Neural progenitor cell (in vitro differentiated cells): ENCODE measurements at regions not wholly inside any gene's neighbourhood (a gene's known extent, or its start where the extent isn't known, plus 50 kb on each side); places are given as distances from the start of the nearest gene placed in this dataset.

ENCODE experiments used
- EZH2 ChIP-seq: fragments of 200-600 bp; sonication (generic); IDR thresholded peaks from 2 replicates; pipeline ENCODE4 v1.6.1; 2017; ENCODE audit warnings: antibody characterized with exemption, mild to moderate bottlenecking, moderate library complexity
- TF ChIP-seq, protein P1 (sequence below): fragments of 200-600 bp; sonication (generic); IDR thresholded peaks from 2 replicates; pipeline ENCODE4 v1.5.1; 2017; ENCODE audit warnings: antibody characterized with exemption, mild to moderate bottlenecking

DNA sequence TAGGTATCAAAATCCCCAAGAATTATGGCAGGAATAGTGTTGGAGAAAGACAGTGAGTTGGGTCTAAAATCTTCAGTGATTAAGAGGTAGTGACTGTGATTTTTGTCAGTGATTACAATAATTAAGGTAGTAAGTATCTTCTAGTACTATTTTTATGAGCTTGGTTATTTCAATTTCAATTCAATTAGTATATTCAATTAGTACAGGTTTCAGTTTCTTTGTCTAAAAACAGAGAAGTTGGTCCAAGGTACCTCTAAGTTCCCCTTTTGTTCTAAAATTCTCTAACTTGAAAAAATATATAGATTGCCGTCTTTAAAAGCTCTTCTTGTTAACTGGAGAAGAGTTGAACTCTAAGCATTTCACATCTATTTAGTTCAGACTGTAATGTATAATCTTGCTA lies 82.9 kb downstream of the OTUD1 start:
- TF ChIP-seq, protein P1, sequence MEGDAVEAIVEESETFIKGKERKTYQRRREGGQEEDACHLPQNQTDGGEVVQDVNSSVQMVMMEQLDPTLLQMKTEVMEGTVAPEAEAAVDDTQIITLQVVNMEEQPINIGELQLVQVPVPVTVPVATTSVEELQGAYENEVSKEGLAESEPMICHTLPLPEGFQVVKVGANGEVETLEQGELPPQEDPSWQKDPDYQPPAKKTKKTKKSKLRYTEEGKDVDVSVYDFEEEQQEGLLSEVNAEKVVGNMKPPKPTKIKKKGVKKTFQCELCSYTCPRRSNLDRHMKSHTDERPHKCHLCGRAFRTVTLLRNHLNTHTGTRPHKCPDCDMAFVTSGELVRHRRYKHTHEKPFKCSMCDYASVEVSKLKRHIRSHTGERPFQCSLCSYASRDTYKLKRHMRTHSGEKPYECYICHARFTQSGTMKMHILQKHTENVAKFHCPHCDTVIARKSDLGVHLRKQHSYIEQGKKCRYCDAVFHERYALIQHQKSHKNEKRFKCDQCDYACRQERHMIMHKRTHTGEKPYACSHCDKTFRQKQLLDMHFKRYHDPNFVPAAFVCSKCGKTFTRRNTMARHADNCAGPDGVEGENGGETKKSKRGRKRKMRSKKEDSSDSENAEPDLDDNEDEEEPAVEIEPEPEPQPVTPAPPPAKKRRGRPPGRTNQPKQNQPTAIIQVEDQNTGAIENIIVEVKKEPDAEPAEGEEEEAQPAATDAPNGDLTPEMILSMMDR: no peak
- TF ChIP-seq EZH2: no peak
